HEK293T (cell line): ENCODE measurements at regions not wholly inside any gene's neighbourhood (a gene's known extent, or its start where the extent isn't known, plus 50 kb on each side); places are given as distances from the start of the nearest gene placed in this dataset.

ENCODE experiments used
- CTCF ChIA-PET: fragments of 350-600 bp; formaldehyde crosslinking; extraction: SDS; loops from one replicate; lab custom pipeline; 2021; ENCODE audit warnings: antibody characterized with exemption, inconsistent platforms; lab: Yijun Ruan, JAX
- POLR2A ChIA-PET: fragments of 350-600 bp; formaldehyde crosslinking; extraction: SDS; loops from one replicate; lab custom pipeline; 2020; ENCODE audit warnings: antibody characterized with exemption, inconsistent platforms; lab: Yijun Ruan, JAX
- DNase-seq: peaks from one replicate; pipeline ENCODE4 v3.0.0; 2012; ENCODE audit warnings: mixed read lengths; ENCODE audit errors: extremely low spot score
- ARNT ChIP-seq: fragments of 450-650 bp; IDR thresholded peaks from 2 replicates; pipeline ENCODE4 v1.6.1; 2017; ENCODE audit warnings: mild to moderate bottlenecking
- BHLHE40 ChIP-seq: fragments of 450-650 bp; IDR thresholded peaks from 2 replicates; pipeline ENCODE4 v1.6.1; 2016; ENCODE audit warnings: mild to moderate bottlenecking, moderate library complexity, borderline replicate concordance
- CTBP1 ChIP-seq: fragments of 450-650 bp; IDR thresholded peaks from 2 replicates; pipeline ENCODE4 v1.6.1; 2016; ENCODE audit warnings: borderline replicate concordance
- ELF4 ChIP-seq: fragments of 450-650 bp; IDR thresholded peaks from 2 replicates; pipeline ENCODE4 v1.6.1; 2017; ENCODE audit warnings: antibody characterized with exemption
- FOXA1 ChIP-seq: fragments of 450-650 bp; IDR thresholded peaks from 2 replicates; pipeline ENCODE4 v1.6.1; 2016; ENCODE audit warnings: mild to moderate bottlenecking
- FOXK2 ChIP-seq: fragments of 450-650 bp; IDR thresholded peaks from 2 replicates; pipeline ENCODE4 v1.6.1; 2016; ENCODE audit warnings: mild to moderate bottlenecking
- FOXM1 ChIP-seq: fragments of 450-650 bp; IDR thresholded peaks from 2 replicates; pipeline ENCODE4 v1.6.1; 2017; ENCODE audit warnings: mild to moderate bottlenecking, borderline replicate concordance
- HDGF ChIP-seq: fragments of 450-650 bp; IDR thresholded peaks from 2 replicates; pipeline ENCODE4 v1.6.1; 2017; ENCODE audit warnings: antibody characterized with exemption, borderline replicate concordance
- L3MBTL2 ChIP-seq: fragments of 450-650 bp; conservative IDR thresholded peaks from 2 replicates; pipeline ENCODE4 v1.6.1; 2016; ENCODE audit warnings: mild to moderate bottlenecking
- LEF1 ChIP-seq: fragments of 450-650 bp; IDR thresholded peaks from 2 replicates; pipeline ENCODE4 v1.6.1; 2017; ENCODE audit warnings: mild to moderate bottlenecking, borderline replicate concordance
- NFRKB ChIP-seq: fragments of 450-650 bp; IDR thresholded peaks from 2 replicates; pipeline ENCODE4 v1.6.1; 2016; ENCODE audit warnings: mild to moderate bottlenecking, moderate library complexity
- PKNOX1 ChIP-seq: fragments of 450-650 bp; IDR thresholded peaks from 2 replicates; pipeline ENCODE4 v1.6.1; 2016
- SP1 ChIP-seq: fragments of 450-650 bp; IDR thresholded peaks from 2 replicates; pipeline ENCODE4 v1.6.1; 2017
- SUZ12 ChIP-seq: fragments of 450-650 bp; IDR thresholded peaks from 2 replicates; pipeline ENCODE4 v1.6.1; 2016; ENCODE audit warnings: mild to moderate bottlenecking
- TARDBP ChIP-seq: fragments of 450-650 bp; IDR thresholded peaks from 2 replicates; pipeline ENCODE4 v1.6.1; 2016
- ZNF384 ChIP-seq: fragments of 450-650 bp; IDR thresholded peaks from 2 replicates; pipeline ENCODE4 v1.6.1; 2016

GRCh38 chr2:234858145-234858544 is 93.7 kb upstream of the SH3BP4 start:
- ChIA-PET CTCF (no interaction called here), POLR2A (no interaction called here)
- TF ChIP-seq ARNT (no peak), TARDBP (no peak), SP1 (no peak), CTBP1 (no peak), SUZ12 (no peak), ELF4 (no peak), NFRKB (no peak), FOXM1 (no peak), FOXA1 (no peak), HDGF (no peak), LEF1 (no peak), BHLHE40 (no peak), PKNOX1 (no peak), L3MBTL2 (no peak), FOXK2 (no peak), ZNF384 (no peak)
- no peak for DNase-seq

GRCh38 chr2:234853729-234854128 is 98.1 kb upstream of the SH3BP4 start:
- TF ChIP-seq CTBP1 (no peak), FOXK2 (no peak), FOXA1 (no peak), LEF1 (no peak), HDGF (no peak), NFRKB (no peak), SUZ12 (no peak)
- no peak for DNase-seq
- CTCF ChIA-PET, result no interaction called here
- POLR2A ChIA-PET, result no interaction called here

- no peak for DNase-seq
- ChIA-PET POLR2A (no interaction called here), CTCF (no interaction called here)
- TF ChIP-seq FOXK2 (no peak), SP1 (no peak), FOXM1 (no peak), ARNT (no peak), TARDBP (no peak), PKNOX1 (no peak), ELF4 (no peak), SUZ12 (no peak), FOXA1 (no peak)
These were observed 98.9 kb upstream of the SH3BP4 start for GRCh38 chr2:234852941-234853340.

GRCh38 chr2:234852035-234852434 is 99.8 kb upstream of the SH3BP4 start:
- ChIA-PET POLR2A (no interaction called here), CTCF (no interaction called here)
- no peak for DNase-seq
- no peak for TF ChIP-seq L3MBTL2
- no peak for TF ChIP-seq PKNOX1
- no peak for TF ChIP-seq SUZ12
- TF ChIP-seq NFRKB, result no peak
- no peak for TF ChIP-seq LEF1
- no peak for TF ChIP-seq TARDBP
- TF ChIP-seq SP1, result no peak
- TF ChIP-seq HDGF, result no peak

GRCh38 chr2:234851451-234851850 is 100.4 kb upstream of the SH3BP4 start:
- ChIA-PET POLR2A (no interaction called here), CTCF (no interaction called here)
- no peak for DNase-seq
- no peak for TF ChIP-seq LEF1
- no peak for TF ChIP-seq SP1
- no peak for TF ChIP-seq TARDBP
- no peak for TF ChIP-seq SUZ12
- no peak for TF ChIP-seq FOXM1
- TF ChIP-seq FOXA1, result no peak
- no peak for TF ChIP-seq PKNOX1
- no peak for TF ChIP-seq L3MBTL2
- no peak for TF ChIP-seq FOXK2
- TF ChIP-seq CTBP1, result no peak
- no peak for TF ChIP-seq ARNT
- TF ChIP-seq NFRKB, result no peak
- no peak for TF ChIP-seq ELF4
- TF ChIP-seq BHLHE40, result no peak
- no peak for TF ChIP-seq ZNF384
- no peak for TF ChIP-seq HDGF

- ChIA-PET POLR2A (interaction anchor here (0.7 kb wide), 1 partner anchor 30 kb away, joined by 3 read pairs; no protein-coding TSS in a partner anchor), CTCF (no interaction called here)
- TF ChIP-seq PKNOX1, result no peak
- TF ChIP-seq FOXA1, result no peak
- no peak for TF ChIP-seq NFRKB
- no peak for TF ChIP-seq ELF4
- no peak for TF ChIP-seq BHLHE40
- no peak for TF ChIP-seq L3MBTL2
- no peak for TF ChIP-seq SP1
- TF ChIP-seq TARDBP, result no peak
- TF ChIP-seq SUZ12, result no peak
- no peak for TF ChIP-seq LEF1
- no peak for TF ChIP-seq ZNF384
- no peak for TF ChIP-seq CTBP1
- no peak for TF ChIP-seq ARNT
- TF ChIP-seq FOXM1, result no peak
- no peak for DNase-seq
These were observed 101.0 kb upstream of the SH3BP4 start for GRCh38 chr2:234850818-234851217.
